Esophagus (tissue), 2 donors: ENCODE measurements at regions not wholly inside any gene's neighbourhood (a gene's known extent, or its start where the extent isn't known, plus 50 kb on each side); places are given as distances from the start of the nearest gene placed in this dataset.

Experiments used
- H3K27ac ChIP-seq, 2 donors: one replicate each; pipeline ENCODE4 v1.5.1; 2013; ENCODE audit warnings: low read depth in 2 of 2, mild to moderate bottlenecking in 2 of 2, inconsistent platforms in 1 of 2, low read length in 1 of 2, moderate library complexity in 1 of 2
- H3K27me3 ChIP-seq, 2 donors: one replicate each; pipeline ENCODE4 v1.6.1; 2013; ENCODE audit warnings: low read length in 2 of 2, control low read depth in 1 of 2, mild to moderate bottlenecking in 1 of 2; ENCODE audit not compliant: insufficient read depth in 2 of 2, control insufficient read depth in 1 of 2
- H3K36me3 ChIP-seq, 2 donors: one replicate each; pipeline ENCODE4 v1.6.1; 2013; ENCODE audit warnings: low read length in 1 of 2; ENCODE audit not compliant: control insufficient read depth in 2 of 2, insufficient read depth in 2 of 2
- H3K4me1 ChIP-seq, 2 donors: one replicate each; pipeline ENCODE4 v1.6.1; 2013; ENCODE audit warnings: low read length in 1 of 2; ENCODE audit not compliant: control insufficient read depth in 2 of 2, insufficient read depth in 2 of 2
- H3K4me3 ChIP-seq, 2 donors: one replicate each; pipeline ENCODE4 v1.5.1; 2013; ENCODE audit warnings: low read length in 2 of 2, mild to moderate bottlenecking in 2 of 2, low read depth in 1 of 2, moderate library complexity in 1 of 2
- H3K9me3 ChIP-seq, 2 donors: one replicate each; pipeline ENCODE4 v1.6.1; 2013; ENCODE audit warnings: mild to moderate bottlenecking in 2 of 2, low read depth in 1 of 2, low read length in 1 of 2, moderate library complexity in 1 of 2; ENCODE audit not compliant: control insufficient read depth in 2 of 2, insufficient read depth in 1 of 2
- WGBS, 2 donors: extraction: QIAGEN DNeasy Blood & Tissue Kit; methylation state at CpG; one replicate each; pipeline ENCODE4 v1.1.7; 2013; 5-methylcytosine and 5-hydroxymethylcytosine counted together
- donor health status: healthy with polysubstance abuse.
- donor health status: Bipolar disorder and iron deficiency.

GRCh38 chr2:15074319-15074718 is 441.8 kb downstream of the LRATD1 start:
- Histone ChIP-seq H3K4me3 (no peak overlapping the region), H3K27me3 (peaks cover 0 to 2% of the 10 kb centered on the region in 2 donors), H3K4me1 (no peaks in the 10 kb centered on the region), H3K9me3 (no peaks in the 10 kb centered on the region), H3K36me3 (no peaks in the 10 kb centered on the region), H3K27ac (no peak overlapping the region)

- WGBS, 2 donors, result 68 to 73% methylated on average over 2 of the region's 2 CpGs
- no peaks in the 10 kb centered on the region for H3K9me3 ChIP-seq
- H3K4me1 ChIP-seq, result no peaks in the 10 kb centered on the region
- no peak overlapping the region for H3K27ac ChIP-seq
- peaks cover 0 to under 1% of the 10 kb centered on the region in 2 donors for H3K27me3 ChIP-seq
- H3K4me3 ChIP-seq, result no peak overlapping the region
- H3K36me3 ChIP-seq, result no peaks in the 10 kb centered on the region
Measured at GRCh38 chr2:15074751-15075700, 442.5 kb downstream of the LRATD1 start.

- Histone ChIP-seq H3K27me3 (no peaks in the 10 kb centered on the region), H3K27ac (no peak overlapping the region), H3K9me3 (no peaks in the 10 kb centered on the region), H3K4me3 (no peak overlapping the region), H3K36me3 (no peaks in the 10 kb centered on the region), H3K4me1 (no peaks in the 10 kb centered on the region)
Measured at GRCh38 chr2:15076668-15077067, 444.2 kb downstream of the LRATD1 start.

GRCh38 chr2:15081356-15081755 is 448.8 kb downstream of the LRATD1 start:
- Histone ChIP-seq H3K36me3 (no peaks in the 10 kb centered on the region), H3K9me3 (no peaks in the 10 kb centered on the region), H3K27ac (no peak overlapping the region), H3K27me3 (no peaks in the 10 kb centered on the region), H3K4me3 (no peak overlapping the region), H3K4me1 (no peaks in the 10 kb centered on the region)
- 78 to 82% methylated on average over 6 of the region's 6 CpGs for WGBS, 2 donors

GRCh38 chr2:15082105-15083058 is 449.9 kb downstream of the LRATD1 start:
- Histone ChIP-seq H3K27ac (no peak overlapping the region), H3K27me3 (no peaks in the 10 kb centered on the region), H3K36me3 (no peaks in the 10 kb centered on the region), H3K9me3 (no peaks in the 10 kb centered on the region), H3K4me1 (no peaks in the 10 kb centered on the region), H3K4me3 (no peak overlapping the region)
- 72 to 78% methylated on average over 5 of the region's 5 CpGs for WGBS, 2 donors

GRCh38 chr2:15084826-15085489 is 452.4 kb downstream of the LRATD1 start:
- Histone ChIP-seq H3K4me1 (no peaks in the 10 kb centered on the region), H3K27me3 (no peaks in the 10 kb centered on the region), H3K4me3 (no peak overlapping the region), H3K27ac (no peak overlapping the region), H3K36me3 (no peaks in the 10 kb centered on the region), H3K9me3 (no peaks in the 10 kb centered on the region)
- 88 to 91% methylated on average over 33 of the region's 33 CpGs for WGBS, 2 donors

- no peaks in the 10 kb centered on the region for H3K36me3 ChIP-seq
- H3K4me1 ChIP-seq, result no peaks in the 10 kb centered on the region
- H3K4me3 ChIP-seq, result no peak overlapping the region
- H3K27ac ChIP-seq, result no peak overlapping the region
- H3K27me3 ChIP-seq, result no peaks in the 10 kb centered on the region
- WGBS, 2 donors, result 57 to 84% methylated on average over 1 of the region's 1 CpG
- H3K9me3 ChIP-seq, result peaks cover 0 to 2% of the 10 kb centered on the region in 2 donors
Measured at GRCh38 chr2:15092181-15092580, 459.7 kb downstream of the LRATD1 start.

GRCh38 chr2:15092691-15093090 is 460.2 kb downstream of the LRATD1 start:
- H3K9me3 ChIP-seq, result peaks cover 0 to 2% of the 10 kb centered on the region in 2 donors
- H3K27ac ChIP-seq, result no peak overlapping the region
- WGBS, 2 donors, result 59 to 73% methylated on average over 6 of the region's 6 CpGs
- no peaks in the 10 kb centered on the region for H3K4me1 ChIP-seq
- no peaks in the 10 kb centered on the region for H3K36me3 ChIP-seq
- H3K4me3 ChIP-seq, result no peak overlapping the region
- H3K27me3 ChIP-seq, result no peaks in the 10 kb centered on the region

GRCh38 chr2:15094161-15094560 is 461.6 kb downstream of the LRATD1 start:
- no peak overlapping the region for H3K4me3 ChIP-seq
- H3K4me1 ChIP-seq, result no peaks in the 10 kb centered on the region
- H3K36me3 ChIP-seq, result no peaks in the 10 kb centered on the region
- peaks cover 0 to 5% of the 10 kb centered on the region in 2 donors for H3K9me3 ChIP-seq
- no peak overlapping the region for H3K27ac ChIP-seq
- 90 to 100% methylated on average over 1 of the region's 1 CpG for WGBS, 2 donors
- H3K27me3 ChIP-seq, result no peaks in the 10 kb centered on the region
